ENCODE measurements at regions not wholly inside any gene's neighbourhood (a gene's known extent, or its start where the extent isn't known, plus 50 kb on each side); places are given as distances from the start of the nearest gene placed in this dataset.

- no peak for TF ChIP-seq ZBTB21 (tag by site-specific recombination; IDR thresholded peaks at IDR 0.05)
- TF ChIP-seq ZNF560 (tag by site-specific recombination; IDR thresholded peaks at IDR 0.05; ENCODE audit: borderline replicate concordance) = no peak
- TF ChIP-seq ZFP41 (tag by site-specific recombination; IDR thresholded peaks at IDR 0.05; ENCODE audit: borderline replicate concordance) = no peak
Measured at GRCh38 chr2:122148128-122148767, 392.8 kb downstream of the TSN start (continued).

GRCh38 chr2:122150524-122151280, 395.3 kb downstream of the TSN start:
- TF ChIP-seq ZBTB49 (tag by site-specific recombination; IDR thresholded peaks at IDR 0.05; ENCODE audit: low read depth) = no peak
- TF ChIP-seq ZNF791 (tag by site-specific recombination; IDR thresholded peaks at IDR 0.05) = no peak
- H3K9me3 ChIP-seq (ENCODE audit: control insufficient read depth, insufficient read depth, low read depth, low read length) = no peaks in the 10 kb centered on the region
- H3K4me1 ChIP-seq (ENCODE audit: control insufficient read depth, insufficient read depth, low read length) = no peaks in the 10 kb centered on the region
- H3K4me3 ChIP-seq (ENCODE audit: low read depth, low read length) = no peak overlapping the region
- ChIA-PET CTCF (no interaction called here), POLR2A (no interaction called here)
- H3K27ac ChIP-seq (ENCODE audit: extremely low read depth, low read depth, low read length) = no peak overlapping the region
- H3K36me3 ChIP-seq (ENCODE audit: control insufficient read depth in 2 of 2, insufficient read depth in 1 of 2, low read length in 2 of 2) = no peaks in the 10 kb centered on the region

- Histone ChIP-seq H3K9me3 (ENCODE audit: control insufficient read depth, insufficient read depth, low read depth, low read length) (no peaks in the 10 kb centered on the region), H3K4me1 (ENCODE audit: control insufficient read depth, insufficient read depth, low read length) (no peaks in the 10 kb centered on the region), H3K4me3 (ENCODE audit: low read depth, low read length) (no peak overlapping the region), H3K36me3 (ENCODE audit: control insufficient read depth in 2 of 2, insufficient read depth in 1 of 2, low read length in 2 of 2) (no peaks in the 10 kb centered on the region), H3K27ac (ENCODE audit: extremely low read depth, low read depth, low read length) (no peak overlapping the region)
- TF ChIP-seq KLF8 (tag by site-specific recombination; IDR thresholded peaks at IDR 0.05) (no peak), ZNF133 (tag by site-specific recombination; IDR thresholded peaks at IDR 0.05) (no peak), ZNF202 (tag by site-specific recombination; IDR thresholded peaks at IDR 0.05; ENCODE audit: borderline replicate concordance) (no peak), ZNF488 (tag by site-specific recombination; IDR thresholded peaks at IDR 0.05) (no peak), ZNF561 (tag by site-specific recombination; IDR thresholded peaks at IDR 0.05; ENCODE audit: borderline replicate concordance) (no peak)
- CTCF ChIA-PET = no interaction called here
- POLR2A ChIA-PET = no interaction called here
Measured at GRCh38 chr2:122152571-122152970, 397.1 kb downstream of the TSN start.

GRCh38 chr2:122156176-122156890, 400.9 kb downstream of the TSN start:
- no peaks in the 10 kb centered on the region for H3K4me1 ChIP-seq (ENCODE audit: control insufficient read depth, insufficient read depth, low read length)
- H3K27ac ChIP-seq (ENCODE audit: extremely low read depth, low read depth, low read length) = no peak overlapping the region
- no peaks in the 10 kb centered on the region for H3K9me3 ChIP-seq (ENCODE audit: control insufficient read depth, insufficient read depth, low read depth, low read length)
- H3K36me3 ChIP-seq (ENCODE audit: control insufficient read depth in 2 of 2, insufficient read depth in 1 of 2, low read length in 2 of 2) = no peaks in the 10 kb centered on the region
- ChIA-PET POLR2A (no interaction called here), CTCF (no interaction called here)
- TF ChIP-seq ZNF768 (tag by site-specific recombination; IDR thresholded peaks at IDR 0.05) (no peak), ZNF76 (tag by site-specific recombination; IDR thresholded peaks at IDR 0.05; ENCODE audit: borderline replicate concordance, low read depth) (no peak), ZNF202 (tag by site-specific recombination; IDR thresholded peaks at IDR 0.05; ENCODE audit: borderline replicate concordance) (no peak), ZIC2 (tag by site-specific recombination; IDR thresholded peaks at IDR 0.05) (no peak), SP7 (tag by site-specific recombination; IDR thresholded peaks at IDR 0.05) (no peak)
- TF ChIP-seq, protein P1, sequence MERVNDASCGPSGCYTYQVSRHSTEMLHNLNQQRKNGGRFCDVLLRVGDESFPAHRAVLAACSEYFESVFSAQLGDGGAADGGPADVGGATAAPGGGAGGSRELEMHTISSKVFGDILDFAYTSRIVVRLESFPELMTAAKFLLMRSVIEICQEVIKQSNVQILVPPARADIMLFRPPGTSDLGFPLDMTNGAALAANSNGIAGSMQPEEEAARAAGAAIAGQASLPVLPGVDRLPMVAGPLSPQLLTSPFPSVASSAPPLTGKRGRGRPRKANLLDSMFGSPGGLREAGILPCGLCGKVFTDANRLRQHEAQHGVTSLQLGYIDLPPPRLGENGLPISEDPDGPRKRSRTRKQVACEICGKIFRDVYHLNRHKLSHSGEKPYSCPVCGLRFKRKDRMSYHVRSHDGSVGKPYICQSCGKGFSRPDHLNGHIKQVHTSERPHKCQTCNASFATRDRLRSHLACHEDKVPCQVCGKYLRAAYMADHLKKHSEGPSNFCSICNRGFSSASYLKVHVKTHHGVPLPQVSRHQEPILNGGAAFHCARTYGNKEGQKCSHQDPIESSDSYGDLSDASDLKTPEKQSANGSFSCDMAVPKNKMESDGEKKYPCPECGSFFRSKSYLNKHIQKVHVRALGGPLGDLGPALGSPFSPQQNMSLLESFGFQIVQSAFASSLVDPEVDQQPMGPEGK (tag by site-specific recombination; IDR thresholded peaks at IDR 0.05) = no peak
- no peak overlapping the region for H3K4me3 ChIP-seq (ENCODE audit: low read depth, low read length)
